HepG2 (cell line): ENCODE measurements at regions not wholly inside any gene's neighbourhood (a gene's known extent, or its start where the extent isn't known, plus 50 kb on each side); places are given as distances from the start of the nearest gene placed in this dataset.

Experiments used
- ARHGAP35 ChIP-seq: sonication (generic); formaldehyde crosslinking; IDR thresholded peaks from 2 replicates; pipeline ENCODE4 v1.9.0; 2022; ENCODE audit warnings: mild to moderate bottlenecking, inconsistent platforms, moderate library complexity, missing genetic modification reagents, borderline replicate concordance
- CBX2 ChIP-seq, 2 experiments: fragments of 200-600 bp in 1 of 2; sonication (generic); formaldehyde crosslinking in 1 of 2; IDR thresholded peaks; 2 replicates each; pipeline versions ENCODE4 v1.7.0 to v1.8.1; 2018 to 2022; ENCODE audit warnings: low read depth in 2 of 2, low read length in 1 of 2, mild to moderate bottlenecking in 1 of 2, missing genetic modification reagents in 1 of 2
- CREB1 ChIP-seq, 2 experiments: fragments of 450-650 bp in 1 of 2; IDR thresholded peaks; 2 replicates each; pipeline ENCODE4 v1.6.1; 2016 to 2017; ENCODE audit warnings: control low read depth in 1 of 2, mild to moderate bottlenecking in 1 of 2, missing compliant biosample characterization in 1 of 2, missing genetic modification characterization in 1 of 2
- CTCF ChIP-seq: sonication (generic); formaldehyde crosslinking; IDR thresholded peaks from 2 replicates; pipeline ENCODE4 v1.5.0; 2020; ENCODE audit warnings: mild to moderate bottlenecking, missing genetic modification reagents, moderate library complexity
- E2F1 ChIP-seq: sonication (generic); formaldehyde crosslinking; IDR thresholded peaks from 2 replicates; pipeline ENCODE4 v1.5.0; 2020; ENCODE audit warnings: missing genetic modification reagents
- GLI4 ChIP-seq: sonication (generic); formaldehyde crosslinking; IDR thresholded peaks from 2 replicates; pipeline ENCODE4 v1.5.1; 2020; ENCODE audit warnings: missing genetic modification reagents, mild to moderate bottlenecking, moderate library complexity, borderline replicate concordance
- MLX ChIP-seq: IDR thresholded peaks from 2 replicates; pipeline ENCODE4 v1.6.1; 2016
- TARDBP ChIP-seq: sonication (generic); formaldehyde crosslinking; IDR thresholded peaks from 2 replicates; pipeline ENCODE4 v1.8.0; 2022; ENCODE audit warnings: mild to moderate bottlenecking, missing genetic modification reagents
- THAP7 ChIP-seq: sonication (generic); formaldehyde crosslinking; IDR thresholded peaks from 2 replicates; pipeline ENCODE4 v1.8.1; 2023; ENCODE audit warnings: mild to moderate bottlenecking, missing genetic modification reagents
- TMF1 ChIP-seq: sonication (generic); formaldehyde crosslinking; IDR thresholded peaks from 2 replicates; pipeline ENCODE4 v1.8.1; 2022; ENCODE audit warnings: low read depth, missing genetic modification reagents
- ZMYM3 ChIP-seq: sonication (generic); formaldehyde crosslinking; IDR thresholded peaks from 2 replicates; pipeline ENCODE4 v1.5.1; 2020; ENCODE audit warnings: mild to moderate bottlenecking, missing genetic modification reagents
- ZNF713 ChIP-seq: sonication (generic); formaldehyde crosslinking; IDR thresholded peaks from 2 replicates; pipeline ENCODE4 v1.4.0; 2020; ENCODE audit warnings: mild to moderate bottlenecking, missing genetic modification reagents
- ZNF766 ChIP-seq: sonication (generic); formaldehyde crosslinking; IDR thresholded peaks from 2 replicates; pipeline ENCODE4 v1.5.0; 2020; ENCODE audit warnings: missing genetic modification reagents, borderline replicate concordance

- TF ChIP-seq GLI4 (CRISPR knock-in tag) (no peak), TMF1 (no peak), E2F1 (CRISPR knock-in tag) (no peak), ZNF766 (no peak), THAP7 (no peak), ZMYM3 (CRISPR knock-in tag) (no peak), CREB1 (IDR thresholded peaks at IDR 0.05) (no peak), CREB1 (CRISPR knock-in tag; IDR thresholded peaks at IDR 0.05) (no peak), MLX (CRISPR knock-in tag) (no peak), CBX2 (IDR thresholded peaks at IDR 0.05; ENCODE audit: low read depth, low read length) (no peak), CBX2 (CRISPR knock-in tag; IDR thresholded peaks at IDR 0.05; ENCODE audit: low read depth) (no peak), ZNF713 (CRISPR knock-in tag) (no peak), ARHGAP35 (CRISPR knock-in tag) (no peak), CTCF (CRISPR knock-in tag) (no peak), TARDBP (CRISPR knock-in tag) (no peak)
Observed at GRCh38 chr5:98175474-98175873, 598.0 kb upstream of the RGMB start.
